ENCODE measurements at regions not wholly inside any gene's neighbourhood (a gene's known extent, or its start where the extent isn't known, plus 50 kb on each side); places are given as distances from the start of the nearest gene placed in this dataset.

DNA sequence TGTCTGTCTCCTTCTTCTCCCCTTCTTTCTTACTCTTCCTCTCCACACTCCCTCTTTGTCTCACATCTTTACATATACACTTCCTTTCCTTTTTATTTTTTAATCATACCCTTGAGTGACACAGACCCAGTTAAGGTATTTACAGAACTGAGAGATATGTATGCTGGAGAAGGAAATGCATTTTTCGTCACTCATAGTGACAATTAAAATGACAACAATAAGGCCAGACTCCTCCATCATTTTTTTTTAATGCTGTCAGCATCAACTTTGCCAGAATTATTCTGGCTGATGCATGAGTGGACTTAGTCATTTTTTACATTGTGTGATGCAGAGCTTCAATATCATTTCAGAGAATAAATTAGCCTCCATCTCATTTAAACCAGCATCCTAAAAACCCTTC, 272.9 kb downstream of the TMEM38B start:
- no peak for TF ChIP-seq SNAI2 (CRISPR knock-in tag; IDR thresholded peaks at IDR 0.05)
- TF ChIP-seq RARB (CRISPR knock-in tag; IDR thresholded peaks at IDR 0.05) = no peak
- no peak for TF ChIP-seq OSR1 (CRISPR knock-in tag; IDR thresholded peaks at IDR 0.05)
- TF ChIP-seq, protein P1, sequence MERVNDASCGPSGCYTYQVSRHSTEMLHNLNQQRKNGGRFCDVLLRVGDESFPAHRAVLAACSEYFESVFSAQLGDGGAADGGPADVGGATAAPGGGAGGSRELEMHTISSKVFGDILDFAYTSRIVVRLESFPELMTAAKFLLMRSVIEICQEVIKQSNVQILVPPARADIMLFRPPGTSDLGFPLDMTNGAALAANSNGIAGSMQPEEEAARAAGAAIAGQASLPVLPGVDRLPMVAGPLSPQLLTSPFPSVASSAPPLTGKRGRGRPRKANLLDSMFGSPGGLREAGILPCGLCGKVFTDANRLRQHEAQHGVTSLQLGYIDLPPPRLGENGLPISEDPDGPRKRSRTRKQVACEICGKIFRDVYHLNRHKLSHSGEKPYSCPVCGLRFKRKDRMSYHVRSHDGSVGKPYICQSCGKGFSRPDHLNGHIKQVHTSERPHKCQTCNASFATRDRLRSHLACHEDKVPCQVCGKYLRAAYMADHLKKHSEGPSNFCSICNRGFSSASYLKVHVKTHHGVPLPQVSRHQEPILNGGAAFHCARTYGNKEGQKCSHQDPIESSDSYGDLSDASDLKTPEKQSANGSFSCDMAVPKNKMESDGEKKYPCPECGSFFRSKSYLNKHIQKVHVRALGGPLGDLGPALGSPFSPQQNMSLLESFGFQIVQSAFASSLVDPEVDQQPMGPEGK (CRISPR knock-in tag; IDR thresholded peaks at IDR 0.05; ENCODE audit: borderline replicate concordance) = no peak
- TF ChIP-seq ZC3H10 (CRISPR knock-in tag; IDR thresholded peaks at IDR 0.05) = no peak
- TF ChIP-seq, protein P2, sequence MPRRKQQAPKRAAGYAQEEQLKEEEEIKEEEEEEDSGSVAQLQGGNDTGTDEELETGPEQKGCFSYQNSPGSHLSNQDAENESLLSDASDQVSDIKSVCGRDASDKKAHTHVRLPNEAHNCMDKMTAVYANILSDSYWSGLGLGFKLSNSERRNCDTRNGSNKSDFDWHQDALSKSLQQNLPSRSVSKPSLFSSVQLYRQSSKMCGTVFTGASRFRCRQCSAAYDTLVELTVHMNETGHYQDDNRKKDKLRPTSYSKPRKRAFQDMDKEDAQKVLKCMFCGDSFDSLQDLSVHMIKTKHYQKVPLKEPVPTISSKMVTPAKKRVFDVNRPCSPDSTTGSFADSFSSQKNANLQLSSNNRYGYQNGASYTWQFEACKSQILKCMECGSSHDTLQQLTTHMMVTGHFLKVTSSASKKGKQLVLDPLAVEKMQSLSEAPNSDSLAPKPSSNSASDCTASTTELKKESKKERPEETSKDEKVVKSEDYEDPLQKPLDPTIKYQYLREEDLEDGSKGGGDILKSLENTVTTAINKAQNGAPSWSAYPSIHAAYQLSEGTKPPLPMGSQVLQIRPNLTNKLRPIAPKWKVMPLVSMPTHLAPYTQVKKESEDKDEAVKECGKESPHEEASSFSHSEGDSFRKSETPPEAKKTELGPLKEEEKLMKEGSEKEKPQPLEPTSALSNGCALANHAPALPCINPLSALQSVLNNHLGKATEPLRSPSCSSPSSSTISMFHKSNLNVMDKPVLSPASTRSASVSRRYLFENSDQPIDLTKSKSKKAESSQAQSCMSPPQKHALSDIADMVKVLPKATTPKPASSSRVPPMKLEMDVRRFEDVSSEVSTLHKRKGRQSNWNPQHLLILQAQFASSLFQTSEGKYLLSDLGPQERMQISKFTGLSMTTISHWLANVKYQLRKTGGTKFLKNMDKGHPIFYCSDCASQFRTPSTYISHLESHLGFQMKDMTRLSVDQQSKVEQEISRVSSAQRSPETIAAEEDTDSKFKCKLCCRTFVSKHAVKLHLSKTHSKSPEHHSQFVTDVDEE (CRISPR knock-in tag; IDR thresholded peaks at IDR 0.05) = no peak
- no peak for TF ChIP-seq ZFP30 (CRISPR knock-in tag; IDR thresholded peaks at IDR 0.05)
- TF ChIP-seq, protein P3, sequence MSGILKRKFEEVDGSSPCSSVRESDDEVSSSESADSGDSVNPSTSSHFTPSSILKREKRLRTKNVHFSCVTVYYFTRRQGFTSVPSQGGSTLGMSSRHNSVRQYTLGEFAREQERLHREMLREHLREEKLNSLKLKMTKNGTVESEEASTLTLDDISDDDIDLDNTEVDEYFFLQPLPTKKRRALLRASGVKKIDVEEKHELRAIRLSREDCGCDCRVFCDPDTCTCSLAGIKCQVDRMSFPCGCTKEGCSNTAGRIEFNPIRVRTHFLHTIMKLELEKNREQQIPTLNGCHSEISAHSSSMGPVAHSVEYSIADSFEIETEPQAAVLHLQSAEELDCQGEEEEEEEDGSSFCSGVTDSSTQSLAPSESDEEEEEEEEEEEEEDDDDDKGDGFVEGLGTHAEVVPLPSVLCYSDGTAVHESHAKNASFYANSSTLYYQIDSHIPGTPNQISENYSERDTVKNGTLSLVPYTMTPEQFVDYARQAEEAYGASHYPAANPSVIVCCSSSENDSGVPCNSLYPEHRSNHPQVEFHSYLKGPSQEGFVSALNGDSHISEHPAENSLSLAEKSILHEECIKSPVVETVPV (CRISPR knock-in tag; IDR thresholded peaks at IDR 0.05) = no peak
- TF ChIP-seq, protein P4, sequence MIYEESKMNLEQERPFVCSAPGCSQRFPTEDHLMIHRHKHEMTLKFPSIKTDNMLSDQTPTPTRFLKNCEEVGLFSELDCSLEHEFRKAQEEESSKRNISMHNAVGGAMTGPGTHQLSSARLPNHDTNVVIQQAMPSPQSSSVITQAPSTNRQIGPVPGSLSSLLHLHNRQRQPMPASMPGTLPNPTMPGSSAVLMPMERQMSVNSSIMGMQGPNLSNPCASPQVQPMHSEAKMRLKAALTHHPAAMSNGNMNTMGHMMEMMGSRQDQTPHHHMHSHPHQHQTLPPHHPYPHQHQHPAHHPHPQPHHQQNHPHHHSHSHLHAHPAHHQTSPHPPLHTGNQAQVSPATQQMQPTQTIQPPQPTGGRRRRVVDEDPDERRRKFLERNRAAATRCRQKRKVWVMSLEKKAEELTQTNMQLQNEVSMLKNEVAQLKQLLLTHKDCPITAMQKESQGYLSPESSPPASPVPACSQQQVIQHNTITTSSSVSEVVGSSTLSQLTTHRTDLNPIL (CRISPR knock-in tag; IDR thresholded peaks at IDR 0.05; ENCODE audit: low read depth) = no peak
- TF ChIP-seq TOX (CRISPR knock-in tag; IDR thresholded peaks at IDR 0.05; ENCODE audit: borderline replicate concordance) = no peak
- no peak for TF ChIP-seq TCF4 (CRISPR knock-in tag; IDR thresholded peaks at IDR 0.05; ENCODE audit: borderline replicate concordance)
- no peak for TF ChIP-seq CSDC2 (CRISPR knock-in tag; IDR thresholded peaks at IDR 0.05)
- no peak for TF ChIP-seq PPARA (CRISPR knock-in tag; IDR thresholded peaks at IDR 0.05; ENCODE audit: borderline replicate concordance)
- TF ChIP-seq ZNF565 (CRISPR knock-in tag; conservative IDR thresholded peaks at IDR 0.05; ENCODE audit: low read depth) = no peak
- no peak for TF ChIP-seq ZNF8 (CRISPR knock-in tag; IDR thresholded peaks at IDR 0.05)
- TF ChIP-seq, protein P5, sequence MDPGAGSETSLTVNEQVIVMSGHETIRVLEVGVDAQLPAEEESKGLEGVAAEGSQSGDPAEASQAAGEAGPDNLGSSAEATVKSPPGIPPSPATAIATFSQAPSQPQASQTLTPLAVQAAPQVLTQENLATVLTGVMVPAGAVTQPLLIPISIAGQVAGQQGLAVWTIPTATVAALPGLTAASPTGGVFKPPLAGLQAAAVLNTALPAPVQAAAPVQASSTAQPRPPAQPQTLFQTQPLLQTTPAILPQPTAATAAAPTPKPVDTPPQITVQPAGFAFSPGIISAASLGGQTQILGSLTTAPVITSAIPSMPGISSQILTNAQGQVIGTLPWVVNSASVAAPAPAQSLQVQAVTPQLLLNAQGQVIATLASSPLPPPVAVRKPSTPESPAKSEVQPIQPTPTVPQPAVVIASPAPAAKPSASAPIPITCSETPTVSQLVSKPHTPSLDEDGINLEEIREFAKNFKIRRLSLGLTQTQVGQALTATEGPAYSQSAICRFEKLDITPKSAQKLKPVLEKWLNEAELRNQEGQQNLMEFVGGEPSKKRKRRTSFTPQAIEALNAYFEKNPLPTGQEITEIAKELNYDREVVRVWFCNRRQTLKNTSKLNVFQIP (CRISPR knock-in tag; IDR thresholded peaks at IDR 0.05; ENCODE audit: borderline replicate concordance, low read depth) = no peak
- TF ChIP-seq ZFP3 (CRISPR knock-in tag; IDR thresholded peaks at IDR 0.05) = no peak
- TF ChIP-seq BACH2 (CRISPR knock-in tag; IDR thresholded peaks at IDR 0.05; ENCODE audit: borderline replicate concordance) = no peak
- no peak for TF ChIP-seq ESRRG (CRISPR knock-in tag; IDR thresholded peaks at IDR 0.05)
- no peak for ATAC-seq

DNA sequence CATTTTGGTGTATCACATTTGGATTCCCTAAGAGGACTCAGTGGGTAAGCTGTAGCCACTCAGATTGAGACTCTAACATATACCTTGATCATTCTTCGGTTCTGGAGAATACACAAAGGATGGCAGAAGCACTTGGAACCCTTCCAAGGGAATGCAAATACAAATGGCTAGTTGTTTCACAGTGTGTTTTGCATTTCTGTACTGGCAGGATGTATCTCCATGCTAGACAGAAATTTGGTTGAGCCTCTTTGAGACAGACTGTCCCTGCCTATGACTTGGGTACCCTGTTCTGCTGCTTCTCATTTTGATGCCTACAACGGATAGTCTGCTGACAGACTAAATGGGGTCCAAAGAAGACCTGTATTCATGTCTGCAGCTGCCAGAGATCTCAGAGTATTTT, 273.5 kb downstream of the TMEM38B start:
- no peak for TF ChIP-seq ARNTL (CRISPR knock-in tag; IDR thresholded peaks at IDR 0.05; ENCODE audit: borderline replicate concordance, low read depth)
- TF ChIP-seq ISL1 (CRISPR knock-in tag; IDR thresholded peaks at IDR 0.05) = no peak
- TF ChIP-seq ZNF8 (CRISPR knock-in tag; IDR thresholded peaks at IDR 0.05) = no peak
- TF ChIP-seq OSR1 (CRISPR knock-in tag; IDR thresholded peaks at IDR 0.05) = no peak
- TF ChIP-seq ZFP30 (CRISPR knock-in tag; IDR thresholded peaks at IDR 0.05) = no peak
- TF ChIP-seq ZC3H10 (CRISPR knock-in tag; IDR thresholded peaks at IDR 0.05) = no peak
- TF ChIP-seq BACH2 (CRISPR knock-in tag; IDR thresholded peaks at IDR 0.05; ENCODE audit: borderline replicate concordance) = no peak
- TF ChIP-seq ZNF565 (CRISPR knock-in tag; conservative IDR thresholded peaks at IDR 0.05; ENCODE audit: low read depth) = no peak
- no peak for TF ChIP-seq PPARA (CRISPR knock-in tag; IDR thresholded peaks at IDR 0.05; ENCODE audit: borderline replicate concordance)
- TF ChIP-seq, protein P3 (CRISPR knock-in tag; IDR thresholded peaks at IDR 0.05) = no peak
- no peak for TF ChIP-seq SNAI2 (CRISPR knock-in tag; IDR thresholded peaks at IDR 0.05)
- no peak for TF ChIP-seq TOX (CRISPR knock-in tag; IDR thresholded peaks at IDR 0.05; ENCODE audit: borderline replicate concordance)
- no peak for ATAC-seq
